ENCODE measurements at regions not wholly inside any gene's neighbourhood (a gene's known extent, or its start where the extent isn't known, plus 50 kb on each side); places are given as distances from the start of the nearest gene placed in this dataset.

DNA sequence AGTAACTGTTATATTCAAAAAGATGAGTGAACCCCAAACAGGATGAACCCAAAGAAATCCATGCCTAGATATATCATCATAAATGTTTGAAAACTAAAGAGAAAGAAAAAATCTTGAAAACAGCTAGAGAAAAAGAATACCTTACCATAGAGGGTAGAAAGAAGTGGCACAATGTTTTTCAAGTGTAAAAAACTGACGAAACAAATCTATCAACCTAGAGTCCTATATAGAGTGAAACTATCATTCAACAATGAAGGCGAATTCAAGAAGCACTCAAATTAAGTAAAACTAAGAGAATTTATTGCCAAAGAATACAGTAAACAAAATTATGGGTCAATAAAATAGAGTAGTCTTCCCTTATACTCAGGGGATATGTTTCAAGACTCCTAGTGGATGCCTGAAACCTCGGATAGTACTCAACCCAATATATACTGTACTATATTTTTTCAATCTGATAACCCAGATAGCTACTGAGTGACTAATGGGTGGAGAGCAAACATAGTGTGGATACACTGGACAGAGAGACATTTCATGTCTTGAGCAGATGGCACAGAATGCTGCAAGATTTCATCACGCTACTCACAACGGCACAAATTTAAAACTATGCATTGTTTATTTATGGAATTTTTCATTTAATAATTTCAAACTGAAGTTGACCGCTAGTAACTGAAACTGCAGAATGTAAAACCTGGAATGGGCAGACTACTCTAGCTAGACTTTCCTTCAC, 52.6 kb upstream of the TMEM106B start:
- intact Hi-C loops (cut with DNase I): no loop called here
- WGBS, 3 donors: 74 to 83% (median 81%) methylated on average over 6 of the region's 6 CpGs
- H3K9me3 ChIP-seq: no peaks in the 10 kb centered on the region
- TF ChIP-seq, protein P1, sequence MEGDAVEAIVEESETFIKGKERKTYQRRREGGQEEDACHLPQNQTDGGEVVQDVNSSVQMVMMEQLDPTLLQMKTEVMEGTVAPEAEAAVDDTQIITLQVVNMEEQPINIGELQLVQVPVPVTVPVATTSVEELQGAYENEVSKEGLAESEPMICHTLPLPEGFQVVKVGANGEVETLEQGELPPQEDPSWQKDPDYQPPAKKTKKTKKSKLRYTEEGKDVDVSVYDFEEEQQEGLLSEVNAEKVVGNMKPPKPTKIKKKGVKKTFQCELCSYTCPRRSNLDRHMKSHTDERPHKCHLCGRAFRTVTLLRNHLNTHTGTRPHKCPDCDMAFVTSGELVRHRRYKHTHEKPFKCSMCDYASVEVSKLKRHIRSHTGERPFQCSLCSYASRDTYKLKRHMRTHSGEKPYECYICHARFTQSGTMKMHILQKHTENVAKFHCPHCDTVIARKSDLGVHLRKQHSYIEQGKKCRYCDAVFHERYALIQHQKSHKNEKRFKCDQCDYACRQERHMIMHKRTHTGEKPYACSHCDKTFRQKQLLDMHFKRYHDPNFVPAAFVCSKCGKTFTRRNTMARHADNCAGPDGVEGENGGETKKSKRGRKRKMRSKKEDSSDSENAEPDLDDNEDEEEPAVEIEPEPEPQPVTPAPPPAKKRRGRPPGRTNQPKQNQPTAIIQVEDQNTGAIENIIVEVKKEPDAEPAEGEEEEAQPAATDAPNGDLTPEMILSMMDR (IDR thresholded peaks at IDR 0.05): no peak
- no peaks in the 10 kb centered on the region for H3K4me1 ChIP-seq
- H3K36me3 ChIP-seq (ENCODE audit: insufficient read depth in 1 of 2, low read depth in 1 of 2): no peaks in the 10 kb centered on the region
- no peak overlapping the region for H3K4me3 ChIP-seq
- no peak overlapping the region for H3K27ac ChIP-seq
- no peak for DNase-seq
- ATAC-seq: no peak
- H3K27me3 ChIP-seq (ENCODE audit: insufficient read depth in 3 of 3, low read length in 2 of 3): no peaks in the 10 kb centered on the region

DNA sequence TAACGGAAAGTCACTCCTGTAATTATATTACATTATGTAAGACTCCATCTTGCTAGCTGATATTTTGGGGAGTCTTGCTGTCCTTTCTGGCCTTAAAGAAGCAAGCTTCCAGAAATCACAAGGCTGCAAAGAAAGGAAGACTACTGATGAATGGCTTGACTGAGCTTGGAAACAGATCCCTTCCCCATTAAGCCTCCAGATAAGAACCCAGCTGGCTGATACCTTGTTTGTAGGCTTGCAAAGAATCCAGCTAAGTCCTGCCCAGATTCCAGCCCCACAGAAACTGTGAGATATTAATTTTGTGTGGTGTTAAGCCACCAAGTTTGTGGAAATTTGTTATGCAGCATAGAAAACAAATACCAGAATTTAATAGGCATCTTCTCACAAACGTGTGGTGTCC, 49.9 kb upstream of the TMEM106B start:
- no peaks in the 10 kb centered on the region for H3K36me3 ChIP-seq (ENCODE audit: insufficient read depth in 1 of 2, low read depth in 1 of 2)
- no peak overlapping the region for H3K27ac ChIP-seq
- DNase-seq (no peak), ATAC-seq (no peak)
- H3K4me3 ChIP-seq: no peak overlapping the region
- no peaks in the 10 kb centered on the region for H3K27me3 ChIP-seq (ENCODE audit: insufficient read depth in 3 of 3, low read length in 2 of 3)
- TF ChIP-seq, protein P1 (IDR thresholded peaks at IDR 0.05): no peak
- 11 to 45% (median 16%) methylated on average over 2 of the region's 2 CpGs for WGBS, 3 donors
- intact Hi-C loops (cut with DNase I): no loop called here
- H3K9me3 ChIP-seq: no peaks in the 10 kb centered on the region
- H3K4me1 ChIP-seq: no peaks in the 10 kb centered on the region

Measured in psoas muscle (tissue), 7 donors.